Stimulated activated CD8-positive, alpha-beta memory T cell treated with anti-CD3 and anti-CD28 coated beads, Interleukin-7, amount 100 ng/mL, for 4 hours (primary cell): ENCODE measurements at regions not wholly inside any gene's neighbourhood (a gene's known extent, or its start where the extent isn't known, plus 50 kb on each side); places are given as distances from the start of the nearest gene placed in this dataset.
"Not testable (repeated sequence)": the region's sequence is repeated elsewhere in the genome, so short reads cannot be mapped to it uniquely, and the experiment has no call there.

Experiments used
- DNase-seq, 2 donors: peaks; one replicate each; pipeline ENCODE4 v3.0.0-alpha.2; 2020; ENCODE audit warnings: low read depth in 2 of 2

GRCh38 chr5:125660231-125660895 is 762.8 kb upstream of the GRAMD2B start:
- no peak for DNase-seq

GRCh38 chr5:125661584-125661983 is 761.6 kb upstream of the GRAMD2B start:
- DNase-seq = no peak

DNA sequence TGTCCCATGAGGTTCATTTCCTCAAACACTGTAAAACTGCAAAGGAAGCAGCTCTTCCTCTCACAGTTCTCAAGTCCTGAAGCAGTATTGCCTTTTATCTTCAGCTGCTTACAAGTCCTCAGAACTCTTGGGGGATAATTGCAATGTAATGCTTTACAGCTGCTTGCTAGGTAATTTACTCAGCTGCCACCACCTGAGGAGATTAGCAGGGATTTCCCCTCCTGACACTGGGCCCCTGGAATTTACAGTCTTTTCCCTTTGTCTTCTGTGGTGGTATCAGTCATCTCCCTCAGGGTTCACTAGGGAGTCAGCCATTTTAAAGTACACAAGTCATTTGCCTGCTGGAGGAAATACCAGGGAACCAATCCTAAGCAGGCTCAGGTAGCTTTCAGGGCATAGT is 754.3 kb upstream of the GRAMD2B start:
- DNase-seq = no peak

- no peak for DNase-seq
These were observed 749.8 kb upstream of the GRAMD2B start for GRCh38 chr5:125673359-125673950.

DNA sequence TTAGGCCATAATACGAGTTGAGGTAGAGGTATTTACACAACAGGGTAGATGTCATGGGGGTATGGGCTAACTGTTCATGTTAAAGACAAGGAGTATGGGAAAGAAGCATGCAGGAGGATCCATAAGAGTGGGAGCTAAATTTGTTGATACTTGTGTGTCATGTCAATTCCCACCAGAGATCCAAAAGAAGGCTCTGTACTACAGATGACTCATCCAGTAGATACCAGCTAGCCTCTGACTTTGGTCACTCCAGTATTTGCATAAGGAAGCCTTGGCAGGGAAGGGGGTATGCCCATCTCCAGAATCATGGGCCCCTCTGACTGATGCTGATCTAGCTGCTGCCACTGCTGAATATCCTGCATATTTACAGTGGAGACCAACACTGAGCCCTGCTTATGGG is 743.7 kb upstream of the GRAMD2B start:
- no peak for DNase-seq

DNA sequence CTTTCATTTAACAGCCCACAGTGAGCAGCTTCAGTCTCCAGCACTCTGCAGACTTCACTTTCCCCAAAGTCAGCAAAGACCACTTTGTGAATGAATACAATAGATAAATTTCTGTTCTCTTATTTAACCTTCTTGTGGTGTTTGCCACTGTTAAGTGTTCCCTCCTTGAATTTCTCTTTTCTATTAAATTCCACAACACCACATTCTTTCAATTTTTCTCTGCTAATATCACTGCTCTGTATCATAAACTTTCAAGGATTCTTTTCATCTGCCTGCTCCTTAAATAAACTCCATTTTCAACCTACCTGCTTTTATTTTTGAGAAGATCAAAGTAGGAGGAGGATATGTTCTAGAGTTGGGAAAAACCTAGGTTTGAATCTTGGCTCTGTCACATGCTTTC is 739.5 kb upstream of the GRAMD2B start:
- no peak for DNase-seq

GRCh38 chr5:125685771-125686170 is 737.4 kb upstream of the GRAMD2B start:
- DNase-seq = no peak

DNA sequence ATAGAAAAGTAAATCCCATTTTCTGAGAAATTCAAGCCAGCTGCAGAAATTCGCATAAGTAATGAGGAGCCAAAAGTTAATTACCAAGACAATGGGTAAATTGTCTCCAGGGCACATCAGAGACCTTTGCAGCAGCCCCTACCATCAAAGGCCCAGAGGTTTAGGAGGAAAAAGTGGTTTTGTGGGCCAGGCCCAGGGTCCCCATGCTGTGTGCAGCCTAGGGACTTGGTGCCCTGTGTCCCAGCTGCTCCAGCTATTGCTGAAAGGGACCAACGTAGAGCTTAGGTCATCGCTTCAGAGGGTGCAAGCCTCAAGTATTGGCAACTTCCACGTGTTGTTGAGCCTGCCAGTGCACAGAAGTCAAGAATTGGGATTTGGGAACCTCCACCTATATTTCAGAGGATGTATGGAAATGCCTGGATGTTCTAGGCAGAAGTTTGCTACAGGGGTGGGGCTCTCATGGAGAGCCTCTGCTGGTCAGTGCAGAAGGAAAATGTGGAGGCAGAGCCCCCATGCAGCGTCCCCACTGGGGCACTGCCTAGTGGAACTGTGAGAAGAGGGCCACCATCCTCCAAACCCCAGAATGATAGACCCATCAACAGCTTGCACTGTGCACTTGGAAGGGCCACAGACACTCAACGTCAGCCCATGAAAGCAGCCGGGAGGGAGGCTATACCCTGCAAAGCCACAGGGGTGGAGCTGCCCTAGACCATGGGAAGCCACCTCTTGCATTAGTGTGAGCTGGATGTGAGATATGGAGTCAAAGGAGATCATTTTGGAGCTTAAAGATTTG is 731.3 kb upstream of the GRAMD2B start:
- DNase-seq = not testable (repeated sequence)

GRCh38 chr5:125695996-125696655 is 727.1 kb upstream of the GRAMD2B start:
- no peak for DNase-seq

GRCh38 chr5:125696762-125697161 is 726.4 kb upstream of the GRAMD2B start:
- no peak for DNase-seq

GRCh38 chr5:125698420-125698819 is 724.8 kb upstream of the GRAMD2B start:
- no peak for DNase-seq

DNA sequence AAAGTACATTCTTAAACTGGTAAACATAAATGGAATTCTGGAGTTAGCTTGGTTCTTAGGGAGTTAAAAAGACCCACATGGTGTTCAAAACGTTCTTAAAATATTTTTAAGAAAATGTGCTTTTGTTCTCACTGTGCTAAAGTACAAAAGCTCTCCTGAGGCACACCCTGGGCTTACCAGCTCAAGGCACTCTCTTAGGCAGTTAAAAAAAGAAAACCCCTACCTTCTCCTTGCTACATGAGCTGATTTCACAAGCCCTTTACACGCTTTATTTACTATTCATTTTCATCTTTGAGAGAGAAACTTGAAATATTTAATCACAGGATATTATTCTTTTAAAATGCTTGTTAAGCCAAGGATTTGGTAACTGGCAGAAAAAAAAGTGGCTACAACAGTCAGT is 723.3 kb upstream of the GRAMD2B start:
- DNase-seq = no peak

DNA sequence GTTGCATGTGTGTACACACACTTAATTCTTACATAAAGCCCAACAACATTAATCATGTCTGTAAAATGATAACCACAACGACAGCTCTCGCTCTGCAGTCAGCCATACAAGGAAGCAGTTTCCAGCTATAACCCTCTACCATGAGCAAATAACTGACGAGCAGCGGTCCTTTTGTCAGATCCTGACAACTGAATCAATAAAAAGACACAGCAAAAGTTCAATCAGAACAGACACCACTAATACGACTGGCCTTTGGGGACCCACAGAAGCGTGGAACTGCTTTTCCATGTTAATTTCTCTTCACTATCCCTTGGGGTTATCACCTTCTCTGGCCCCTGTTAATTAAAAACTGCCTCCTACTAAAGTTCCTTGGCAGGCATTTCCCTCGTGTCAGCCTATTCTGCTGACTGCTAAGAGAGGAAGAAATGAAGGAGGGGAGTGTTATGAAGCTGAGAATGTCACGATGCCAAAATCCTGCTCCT is 722.8 kb upstream of the GRAMD2B start:
- DNase-seq = no peak

DNA sequence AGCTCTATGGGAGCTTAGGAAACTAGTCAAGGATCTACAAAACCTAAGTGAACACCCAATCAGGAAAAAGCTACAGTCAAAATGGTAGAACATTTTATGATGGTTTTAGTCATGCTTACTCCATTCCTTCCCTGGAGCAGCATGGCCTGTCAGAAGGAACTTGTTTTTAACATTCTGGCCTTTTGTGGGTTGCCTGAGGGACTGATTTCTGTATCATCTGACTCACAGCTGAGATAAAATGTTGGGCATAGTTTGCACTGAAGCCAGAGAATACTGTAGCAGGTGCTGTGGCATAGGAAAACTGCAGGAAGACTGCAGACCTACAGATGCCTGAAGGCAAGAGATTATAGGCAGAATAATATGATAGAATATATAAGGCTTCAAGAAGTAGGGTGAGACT is 719.6 kb upstream of the GRAMD2B start:
- no peak for DNase-seq

DNA sequence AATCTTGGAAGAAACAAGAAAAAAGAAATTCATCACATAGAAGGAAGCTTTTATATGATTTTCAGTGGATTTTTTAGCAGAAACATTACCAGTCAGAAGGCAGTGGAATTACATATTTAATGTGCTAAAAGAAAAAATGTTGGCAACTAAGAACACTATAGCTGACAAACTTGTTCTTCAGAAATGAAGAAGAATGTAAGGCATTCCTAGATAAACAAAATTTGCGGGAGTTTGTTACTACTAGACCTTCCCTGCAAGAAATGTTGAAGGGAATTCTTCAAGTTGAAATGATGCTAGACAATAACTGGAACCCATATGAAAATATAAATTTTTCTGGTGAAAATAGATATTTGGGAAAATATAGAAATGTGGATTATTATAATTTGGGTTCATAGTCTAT is 718.3 kb upstream of the GRAMD2B start:
- DNase-seq = no peak

GRCh38 chr5:125708583-125708982 is 714.6 kb upstream of the GRAMD2B start:
- DNase-seq = no peak

DNA sequence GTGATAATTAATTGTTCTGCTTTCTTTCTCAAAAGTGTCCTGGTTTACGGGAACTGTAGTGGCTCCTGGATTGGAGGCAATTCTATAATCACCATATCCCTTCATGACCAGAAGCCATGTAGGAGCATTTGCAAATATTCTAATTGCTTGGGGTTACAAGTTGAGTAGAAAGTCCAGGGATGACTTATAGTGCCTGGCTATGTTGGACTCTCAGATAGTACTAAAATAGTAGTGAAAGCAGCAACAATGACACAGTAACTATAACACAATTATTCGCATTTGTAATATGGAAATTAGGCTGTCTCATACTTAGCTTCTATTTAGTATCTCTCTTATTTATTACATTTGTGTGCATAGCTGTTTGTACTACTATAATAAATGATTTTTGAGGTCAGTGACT is 712.5 kb upstream of the GRAMD2B start:
- no peak for DNase-seq

- no peak for DNase-seq
These were observed 710.8 kb upstream of the GRAMD2B start for GRCh38 chr5:125712397-125712796.

DNA sequence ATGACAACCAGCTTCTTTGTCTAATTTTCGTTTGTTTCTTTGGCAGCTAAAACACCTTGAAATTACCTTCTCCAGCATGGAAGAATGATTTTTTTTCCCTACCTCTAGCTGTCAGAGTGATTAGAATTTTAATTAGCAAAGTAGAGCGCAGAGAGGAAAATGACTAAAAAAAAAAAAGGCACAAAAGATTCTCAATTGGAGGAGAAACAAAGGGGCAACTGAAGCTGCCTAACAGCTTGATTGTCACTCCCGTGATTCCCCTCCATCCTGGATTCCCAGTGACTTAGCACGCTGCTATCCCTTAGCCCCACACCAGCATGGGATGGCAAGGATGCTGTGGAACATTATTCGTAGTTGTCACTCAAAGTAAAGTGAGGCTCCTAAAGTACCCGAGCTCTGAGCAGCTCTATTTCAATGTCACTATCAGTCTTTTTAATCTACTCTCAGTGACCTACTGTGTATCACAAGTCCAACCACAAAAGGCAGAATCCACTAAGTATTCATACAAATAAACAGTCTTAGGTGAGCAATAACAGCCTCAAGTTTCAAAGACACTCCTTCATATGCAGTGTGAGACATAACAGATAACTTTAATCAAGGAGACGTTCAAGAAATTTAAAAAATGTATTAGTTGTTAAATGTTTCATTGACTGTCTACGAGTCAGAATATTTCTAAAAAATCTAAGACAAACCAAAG is 710.0 kb upstream of the GRAMD2B start:
- no peak for DNase-seq

DNA sequence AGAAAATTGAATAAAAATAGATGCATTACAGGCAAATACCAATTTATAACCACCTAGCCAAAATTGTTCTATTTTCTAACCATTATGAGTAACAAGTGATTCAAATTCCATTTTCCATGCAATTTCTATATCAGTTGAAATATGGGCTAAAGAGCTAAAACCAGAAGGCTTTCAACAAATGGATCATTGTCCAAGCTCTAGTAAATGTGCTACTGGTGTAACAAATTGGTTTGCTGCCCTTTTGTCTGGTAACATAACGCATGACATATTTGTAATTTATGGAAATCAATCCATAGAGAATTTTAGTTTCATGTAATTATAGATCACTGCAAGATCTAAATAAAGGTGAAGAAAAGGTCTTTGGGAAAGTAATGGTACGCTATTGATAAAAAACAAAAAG is 708.0 kb upstream of the GRAMD2B start:
- no peak for DNase-seq

DNA sequence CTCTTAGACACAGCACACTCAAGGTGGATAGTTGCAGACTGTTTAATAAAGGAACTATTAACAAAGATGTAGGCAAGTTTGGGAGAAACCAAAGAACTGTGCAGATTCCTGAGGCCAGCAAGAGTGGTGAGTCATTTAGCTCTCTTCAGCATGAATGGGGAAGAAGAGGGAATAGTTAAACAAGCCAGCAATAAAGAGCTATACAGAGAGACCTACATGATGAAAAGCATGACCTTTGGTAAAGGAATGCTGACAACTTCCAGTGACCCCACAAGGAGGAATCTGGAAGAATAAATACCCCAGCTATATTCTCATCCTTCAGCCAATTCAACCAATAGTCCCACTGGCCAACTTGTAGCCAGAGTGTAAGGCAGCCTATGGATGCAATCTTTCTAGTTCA is 706.0 kb upstream of the GRAMD2B start:
- DNase-seq = no peak
